ENCODE measurements at regions not wholly inside any gene's neighbourhood (a gene's known extent, or its start where the extent isn't known, plus 50 kb on each side); places are given as distances from the start of the nearest gene placed in this dataset.

- peak; percentile 86 for TF ChIP-seq CTCF (IDR thresholded peaks at IDR 0.05; ENCODE audit: insufficient read depth, low read depth, low read length, missing control alignments)
- DNase-seq (ENCODE audit: low read depth) = peak; percentile 88
- H3K4me3 ChIP-seq (ENCODE audit: low read depth, low read length) = no peak overlapping the region
Measured at GRCh38 chr1:55277377-55278130, 62.4 kb upstream of the USP24 start.

GRCh38 chr1:55276671-55277376 lies 61.7 kb upstream of the USP24 start:
- H3K4me3 ChIP-seq (ENCODE audit: low read depth, low read length) = no peak overlapping the region
- no peak for TF ChIP-seq CTCF (IDR thresholded peaks at IDR 0.05; ENCODE audit: insufficient read depth, low read depth, low read length, missing control alignments)
- DNase-seq (ENCODE audit: low read depth) = no peak

- no peak overlapping the region for H3K4me3 ChIP-seq (ENCODE audit: low read depth, low read length)
- no peak for TF ChIP-seq CTCF (IDR thresholded peaks at IDR 0.05; ENCODE audit: insufficient read depth, low read depth, low read length, missing control alignments)
- DNase-seq (ENCODE audit: low read depth) = no peak
Measured at GRCh38 chr1:55275941-55276341, 60.8 kb upstream of the USP24 start.

- no peak for DNase-seq (ENCODE audit: low read depth)
- H3K4me3 ChIP-seq (ENCODE audit: low read depth, low read length) = no peak overlapping the region
- no peak for TF ChIP-seq CTCF (IDR thresholded peaks at IDR 0.05; ENCODE audit: insufficient read depth, low read depth, low read length, missing control alignments)
Measured at GRCh38 chr1:55275151-55275748, 60.1 kb upstream of the USP24 start.

- DNase-seq (ENCODE audit: low read depth) = no peak
Measured at GRCh38 chr1:55272994-55273393, 57.8 kb upstream of the USP24 start.

More at GRCh38 chr1:55272994-55273393, 57.8 kb upstream of the USP24 start:
- TF ChIP-seq CTCF (IDR thresholded peaks at IDR 0.05; ENCODE audit: insufficient read depth, low read depth, low read length, missing control alignments) = no peak
- no peak overlapping the region for H3K4me3 ChIP-seq (ENCODE audit: low read depth, low read length)
